IMR-90 (cell line): ENCODE measurements at regions not wholly inside any gene's neighbourhood (a gene's known extent, or its start where the extent isn't known, plus 50 kb on each side); places are given as distances from the start of the nearest gene placed in this dataset.

ENCODE experiments used
- ATAC-seq: fragments of 200-7000 bp; cut with Tn5 transposase; 2 replicates; pipeline ENCODE4 v1.9.1; 2020; ENCODE audit warnings: low read depth, mild to moderate bottlenecking, moderate library complexity
- BruUV-seq: library from RNA; stranded (reverse); fragments of 400-500 nt; replicated peaks from 2 replicates; lab custom pipeline; 2021; lab: Mats Ljungman, UMichigan
- CTCF ChIA-PET: fragments of 300-600 bp; formaldehyde crosslinking; extraction: SDS; loops from one replicate; lab custom pipeline; 2021; ENCODE audit warnings: antibody characterized with exemption; lab: Yijun Ruan, JAX
- POLR2A ChIA-PET: fragments of 300-600 bp; sonication (Branson Sonifier 250); formaldehyde crosslinking; loops from one replicate; lab custom pipeline; 2022; ENCODE audit warnings: antibody characterized with exemption; ENCODE audit not compliant: unreplicated experiment; lab: Charles Lee
- DNase-seq: peaks from one replicate; pipeline ENCODE4 v3.0.0; 2013
- H2AFZ ChIP-seq: replicated peaks from 2 replicates; pipeline ENCODE3; 2013; ENCODE audit warnings: low read length, mild to moderate bottlenecking; ENCODE audit not compliant: poor library complexity
- H2AK5ac ChIP-seq: 2 replicates; pipeline ENCODE4 v1.6.1; 2013; ENCODE audit warnings: low read depth, low read length, inconsistent platforms
- H2AK9ac ChIP-seq: replicated peaks from 2 replicates; pipeline ENCODE3; 2013; ENCODE audit warnings: mild to moderate bottlenecking, low read depth, low read length, moderate library complexity; ENCODE audit not compliant: poor library complexity
- H2BK120ac ChIP-seq: 2 replicates; pipeline ENCODE4 v1.6.1; 2013; ENCODE audit warnings: low read depth, low read length, inconsistent platforms
- H2BK15ac ChIP-seq: 3 replicates; pipeline ENCODE4 v1.6.1; 2013; ENCODE audit warnings: low read depth, low read length, inconsistent platforms
- H2BK20ac ChIP-seq: 2 replicates; pipeline ENCODE4 v1.6.1; 2013; ENCODE audit warnings: low read depth, mild to moderate bottlenecking, inconsistent platforms, low read length, moderate library complexity
- H2BK5ac ChIP-seq: 2 replicates; pipeline ENCODE4 v1.6.1; 2013; ENCODE audit warnings: mild to moderate bottlenecking, low read depth, low read length, inconsistent platforms; ENCODE audit not compliant: poor library complexity, severe bottlenecking
- H3K14ac ChIP-seq: replicated peaks from 2 replicates; pipeline ENCODE4 v1.6.1; 2013; ENCODE audit warnings: low read depth, low read length, inconsistent platforms
- H3K18ac ChIP-seq: 2 replicates; pipeline ENCODE4 v1.6.1; 2013; ENCODE audit warnings: low read depth, low read length, control low read depth
- H3K23ac ChIP-seq: 2 replicates; pipeline ENCODE4 v1.6.1; 2013; ENCODE audit warnings: low read depth, low read length, inconsistent platforms
- H3K27ac ChIP-seq: 2 replicates; pipeline ENCODE4 v1.5.1; 2013; ENCODE audit warnings: mild to moderate bottlenecking, control low read depth, low read length; ENCODE audit not compliant: insufficient read depth
- H3K27me3 ChIP-seq: 2 replicates; pipeline ENCODE4 v1.6.1; 2013; ENCODE audit warnings: low read length; ENCODE audit not compliant: control insufficient read depth, insufficient read depth
- H3K36me3 ChIP-seq: 2 replicates; pipeline ENCODE4 v1.6.1; 2013; ENCODE audit warnings: low read length, mixed read lengths; ENCODE audit not compliant: control insufficient read depth, insufficient read depth
- H3K4ac ChIP-seq: 2 replicates; pipeline ENCODE4 v1.6.1; 2013; ENCODE audit warnings: low read depth, low read length, inconsistent platforms
- H3K4me1 ChIP-seq: 2 replicates; pipeline ENCODE4 v1.6.1; 2013; ENCODE audit warnings: low read length, mixed read lengths; ENCODE audit not compliant: control insufficient read depth, insufficient read depth
- H3K4me2 ChIP-seq: 2 replicates; pipeline ENCODE4 v1.6.1; 2013; ENCODE audit warnings: low read depth, mild to moderate bottlenecking, control low read depth, low read length, moderate library complexity
- H3K4me3 ChIP-seq: 2 replicates; pipeline ENCODE4 v1.5.1; 2013; ENCODE audit warnings: low read depth, mild to moderate bottlenecking, control low read depth, low read length, moderate library complexity; ENCODE audit not compliant: insufficient read depth
- H3K56ac ChIP-seq: 2 replicates; pipeline ENCODE4 v1.6.1; 2013; ENCODE audit warnings: low read length, inconsistent platforms; ENCODE audit not compliant: insufficient read depth; ENCODE audit errors: extremely low read depth
- H3K79me1 ChIP-seq, 2 experiments: 2 replicates each; pipeline ENCODE4 v1.6.1; 2013; ENCODE audit warnings: low read length in 2 of 2, inconsistent platforms in 1 of 2, low read depth in 1 of 2
- H3K9ac ChIP-seq: 2 replicates; pipeline ENCODE4 v1.6.1; 2013; ENCODE audit warnings: low read depth, low read length, control low read depth
- H3K9me1 ChIP-seq: 2 replicates; pipeline ENCODE4 v1.6.1; 2013; ENCODE audit warnings: low read length, inconsistent platforms; ENCODE audit not compliant: insufficient read depth
- H3K9me3 ChIP-seq: 2 replicates; pipeline ENCODE4 v1.6.1; 2013; ENCODE audit warnings: low read length; ENCODE audit not compliant: control insufficient read depth, insufficient read depth
- H4K20me1 ChIP-seq: 2 replicates; pipeline ENCODE4 v1.6.1; 2013; ENCODE audit warnings: low read length, inconsistent platforms; ENCODE audit not compliant: insufficient read depth
- H4K5ac ChIP-seq: 2 replicates; pipeline ENCODE4 v1.6.1; 2013; ENCODE audit warnings: mild to moderate bottlenecking, low read depth, low read length, control low read depth
- H4K8ac ChIP-seq, 2 experiments: 2 replicates each; pipeline ENCODE4 v1.6.1; 2013; ENCODE audit warnings: low read depth in 2 of 2, low read length in 2 of 2, control low read depth in 1 of 2, inconsistent platforms in 1 of 2
- H4K91ac ChIP-seq: 2 replicates; pipeline ENCODE4 v1.6.1; 2013; ENCODE audit warnings: low read depth, low read length, inconsistent platforms; ENCODE audit not compliant: insufficient read depth
- BHLHE40 ChIP-seq: fragments of 150-350 bp; IDR thresholded peaks from 2 replicates; pipeline ENCODE4 v1.6.1; 2016; ENCODE audit warnings: mild to moderate bottlenecking, low read depth, low read length
- CEBPB ChIP-seq: IDR thresholded peaks from 2 replicates; pipeline ENCODE4 v1.6.1; 2012; ENCODE audit warnings: low read depth, low read length, improper control_type of control experiment
- CHD1 ChIP-seq: IDR thresholded peaks from 2 replicates; pipeline ENCODE4 v1.6.1; 2012; ENCODE audit warnings: low read depth, low read length, improper control_type of control experiment
- CTCF ChIP-seq: conservative IDR thresholded peaks from 2 replicates; pipeline ENCODE4 v1.5.1; 2012; ENCODE audit warnings: mild to moderate bottlenecking, low read depth, low read length, improper control_type of control experiment
- FOS ChIP-seq: fragments of 150-350 bp; IDR thresholded peaks from 2 replicates; pipeline ENCODE4 v1.6.1; 2016; ENCODE audit warnings: low read depth, low read length
- MAFK ChIP-seq: IDR thresholded peaks from 2 replicates; pipeline ENCODE4 v1.6.1; 2012; ENCODE audit warnings: low read depth, low read length, improper control_type of control experiment
- MAZ ChIP-seq: IDR thresholded peaks from 2 replicates; pipeline ENCODE4 v1.6.1; 2012; ENCODE audit warnings: low read depth, mild to moderate bottlenecking, low read length, improper control_type of control experiment, moderate library complexity, borderline replicate concordance
- MXI1 ChIP-seq: IDR thresholded peaks from 2 replicates; pipeline ENCODE4 v1.6.1; 2012; ENCODE audit warnings: low read depth, mild to moderate bottlenecking, low read length, moderate library complexity, borderline replicate concordance
- NFE2L2 ChIP-seq: fragments of 150-350 bp; IDR thresholded peaks from 2 replicates; pipeline ENCODE4 v1.6.1; 2016; ENCODE audit warnings: low read depth, mild to moderate bottlenecking, low read length
- POLR2A ChIP-seq: IDR thresholded peaks from 2 replicates; pipeline ENCODE4 v1.6.1; 2012; ENCODE audit warnings: mild to moderate bottlenecking, low read depth, low read length
- RAD21 ChIP-seq: IDR thresholded peaks from 2 replicates; pipeline ENCODE4 v1.6.1; 2012; ENCODE audit warnings: low read length, improper control_type of control experiment
- RCOR1 ChIP-seq: IDR thresholded peaks from 2 replicates; pipeline ENCODE4 v1.6.1; 2012; ENCODE audit warnings: mild to moderate bottlenecking, low read length, improper control_type of control experiment; ENCODE audit not compliant: insufficient replicate concordance
- RFX5 ChIP-seq: IDR thresholded peaks from 2 replicates; pipeline ENCODE4 v1.8.0; 2012; ENCODE audit warnings: low read depth, mild to moderate bottlenecking, low read length, moderate library complexity
- SMC3 ChIP-seq: fragments of 150-350 bp; IDR thresholded peaks from 2 replicates; pipeline ENCODE4 v1.6.1; 2016; ENCODE audit warnings: low read depth, mild to moderate bottlenecking, antibody characterized with exemption, low read length, moderate library complexity
- WGBS, 2 experiments: methylation state at CpG; one replicate each; pipeline versions ENCODE4 v1.1.5 to v1.1.7; 2013; ENCODE audit warnings: missing lambda C conversion rate in 2 of 2; ENCODE audit not compliant: insufficient read length in 1 of 2; ENCODE audit errors: extremely low coverage in 2 of 2; 5-methylcytosine and 5-hydroxymethylcytosine counted together
- dilution Hi-C: fragments of 300-500 bp; cut with HindIII; formaldehyde crosslinking; loops from one replicate; pipeline ENCODE4 v1.14.3; 2018; ENCODE audit warnings: low sequenced_read_pairs; ENCODE audit not compliant: unreplicated experiment
- in situ Hi-C: fragments of 300-500 bp; cut with MboI; formaldehyde crosslinking; loops from 3 replicates; pipeline ENCODE4 v1.14.3; 2019; ENCODE audit warnings: low sequenced_read_pairs, inconsistent platforms, mixed read lengths
- intact Hi-C: fragments of 100-400 bp; cut with micrococcal nuclease; formaldehyde crosslinking; loops from 2 replicates; pipeline ENCODE4 v1.10.0; 2022
- TF ChIP-seq, protein P1 (sequence below): fragments of 150-350 bp; IDR thresholded peaks from 2 replicates; pipeline ENCODE4 v1.6.1; 2017; ENCODE audit warnings: mild to moderate bottlenecking, antibody characterized with exemption, low read length, low read depth
- TF ChIP-seq, protein P2 (sequence below): fragments of 150-350 bp; IDR thresholded peaks from 2 replicates; pipeline ENCODE4 v1.6.1; 2016; ENCODE audit warnings: low read depth, mild to moderate bottlenecking, low read length, moderate library complexity, borderline replicate concordance

GRCh38 chr2:208880171-208880570, 473.6 kb downstream of the PTH2R start:
- H3K9me3 ChIP-seq: peaks cover 2% of the 10 kb centered on the region; the same call in 1 of the 2 replicates
- H3K4me2 ChIP-seq: no peak overlapping the region
- no peak overlapping the region for H2AFZ ChIP-seq
- no peaks in the 10 kb centered on the region for H4K20me1 ChIP-seq
- H4K8ac ChIP-seq: no peak overlapping the region
- POLR2A ChIA-PET: no interaction called here
- no peak overlapping the region for H2BK120ac ChIP-seq
- BruUV-seq: no TSS peak
- no peak overlapping the region for H2BK5ac ChIP-seq
- no peak overlapping the region for H3K18ac ChIP-seq
- H2BK20ac ChIP-seq: no peak overlapping the region
- ATAC-seq (no peak), DNase-seq (no peak)
- H2BK15ac ChIP-seq: no peak overlapping the region
- no peak overlapping the region for H2AK9ac ChIP-seq
- no peak overlapping the region for H3K14ac ChIP-seq
- no peaks in the 10 kb centered on the region for H3K27me3 ChIP-seq
- no peak overlapping the region for H3K4me3 ChIP-seq
- H3K9ac ChIP-seq: no peak overlapping the region
- CTCF ChIA-PET: no interaction called here
- dilution Hi-C loops: no loop called here
- H3K56ac ChIP-seq: no peak overlapping the region
- in situ Hi-C loops: no loop called here
- intact Hi-C loops: no loop called here
- H3K27ac ChIP-seq: no peak overlapping the region
- no peaks in the 10 kb centered on the region for H3K9me1 ChIP-seq
- WGBS, 2 experiments: no CpG with 5 or more reads among the region's 4 CpGs
- no peaks in the 10 kb centered on the region for H3K79me1 ChIP-seq
- no peak overlapping the region for H3K4ac ChIP-seq
- H2AK5ac ChIP-seq: no peak overlapping the region
- TF ChIP-seq NFE2L2 (no peak), BHLHE40 (no peak), FOS (no peak), MAFK (no peak), MAZ (no peak), RFX5 (no peak), POLR2A (no peak), CTCF (no peak), SMC3 (no peak), RCOR1 (no peak), RAD21 (no peak), CHD1 (no peak), MXI1 (no peak), CEBPB (no peak)
- TF ChIP-seq, protein P1, sequence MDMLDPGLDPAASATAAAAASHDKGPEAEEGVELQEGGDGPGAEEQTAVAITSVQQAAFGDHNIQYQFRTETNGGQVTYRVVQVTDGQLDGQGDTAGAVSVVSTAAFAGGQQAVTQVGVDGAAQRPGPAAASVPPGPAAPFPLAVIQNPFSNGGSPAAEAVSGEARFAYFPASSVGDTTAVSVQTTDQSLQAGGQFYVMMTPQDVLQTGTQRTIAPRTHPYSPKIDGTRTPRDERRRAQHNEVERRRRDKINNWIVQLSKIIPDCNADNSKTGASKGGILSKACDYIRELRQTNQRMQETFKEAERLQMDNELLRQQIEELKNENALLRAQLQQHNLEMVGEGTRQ: no peak
- TF ChIP-seq, protein P2, sequence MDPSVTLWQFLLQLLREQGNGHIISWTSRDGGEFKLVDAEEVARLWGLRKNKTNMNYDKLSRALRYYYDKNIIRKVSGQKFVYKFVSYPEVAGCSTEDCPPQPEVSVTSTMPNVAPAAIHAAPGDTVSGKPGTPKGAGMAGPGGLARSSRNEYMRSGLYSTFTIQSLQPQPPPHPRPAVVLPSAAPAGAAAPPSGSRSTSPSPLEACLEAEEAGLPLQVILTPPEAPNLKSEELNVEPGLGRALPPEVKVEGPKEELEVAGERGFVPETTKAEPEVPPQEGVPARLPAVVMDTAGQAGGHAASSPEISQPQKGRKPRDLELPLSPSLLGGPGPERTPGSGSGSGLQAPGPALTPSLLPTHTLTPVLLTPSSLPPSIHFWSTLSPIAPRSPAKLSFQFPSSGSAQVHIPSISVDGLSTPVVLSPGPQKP: no peak
- H4K5ac ChIP-seq: no peak overlapping the region
- H3K4me1 ChIP-seq: no peaks in the 10 kb centered on the region
- no peak overlapping the region for H4K91ac ChIP-seq
- H3K23ac ChIP-seq: no peak overlapping the region
- H3K36me3 ChIP-seq: no peaks in the 10 kb centered on the region
